HCT116 (cell line): ENCODE measurements at regions not wholly inside any gene's neighbourhood (a gene's known extent, or its start where the extent isn't known, plus 50 kb on each side); places are given as distances from the start of the nearest gene placed in this dataset.
A peak's percentile ranks its signal among the peaks of the same experiment; 100 is the strongest.

Experiments
- ATAC-seq: fragments of 200-7000 bp; cut with Tn5 transposase; 2 replicates; pipeline ENCODE4 v1.9.1; 2020; ENCODE audit warnings: mild to moderate bottlenecking, moderate library complexity
- BruUV-seq: library from RNA; stranded (reverse); fragments of 400-500 nt; replicated peaks from 2 replicates; lab custom pipeline; 2021; lab: Mats Ljungman, UMichigan
- CTCF ChIA-PET: fragments of 300-600 bp; sonication (Branson Sonifier 250); formaldehyde crosslinking; loops from one replicate; lab custom pipeline; 2021; ENCODE audit warnings: antibody characterized with exemption; lab: Charles Lee
- POLR2A ChIA-PET: fragments of 300-600, 350-600 bp; sonication (Branson Sonifier 250); formaldehyde crosslinking; loops from one replicate; lab custom pipeline; 2021; ENCODE audit warnings: antibody characterized with exemption; lab: Charles Lee
- RAD21 ChIA-PET, 2 experiments: fragments of 300-600 bp; sonication (Branson Sonifier 250); formaldehyde crosslinking; loops; one replicate each; lab custom pipeline; 2023; ENCODE audit warnings: low total read pairs in 2 of 2; ENCODE audit not compliant: uncharacterized antibody in 2 of 2, unreplicated experiment in 2 of 2, low non-redundant PET in 1 of 2; lab: Charles Lee
- DNase-seq: peaks from one replicate; pipeline ENCODE4 v3.0.0-alpha.2; 2010; ENCODE audit warnings: low read depth, low spot score
- H2AFZ ChIP-seq: fragments of 200-600 bp; shearing (Covaris generic), sonication (generic); 2 replicates; pipeline ENCODE4 v1.6.1; 2017; ENCODE audit warnings: low read depth, mixed run types, mixed read lengths, antibody characterized with exemption, low read length; ENCODE audit not compliant: poor library complexity, severe bottlenecking
- H3K27ac ChIP-seq: 2 replicates; pipeline ENCODE4 v1.5.1; 2012; ENCODE audit warnings: low read depth, low read length
- H3K27me3 ChIP-seq: fragments of 200-600 bp; sonication (generic); 2 replicates; pipeline ENCODE4 v1.6.1; 2016; ENCODE audit warnings: mixed run types, low read length, mixed read lengths; ENCODE audit not compliant: insufficient read depth
- H3K36me3 ChIP-seq, 2 experiments: fragments of 200-500 bp in 1 of 2; fragments of 200-600 bp in 1 of 2; sonication (Bioruptor generic) in 1 of 2; sonication (generic) in 1 of 2; 2 replicates each; pipeline versions ENCODE4 v1.5.1 to v1.6.1; 2014 to 2016; ENCODE audit warnings: low read length in 2 of 2, inconsistent platforms in 1 of 2, mixed read lengths in 1 of 2, mixed run types in 1 of 2; ENCODE audit not compliant: insufficient read depth in 2 of 2, control insufficient read depth in 1 of 2
- H3K4me1 ChIP-seq, 2 experiments: fragments of 200-600 bp in 1 of 2; sonication (generic) in 1 of 2; 2 replicates each; pipeline versions ENCODE4 v1.5.1 to v1.6.1; 2012 to 2017; ENCODE audit warnings: low read length in 2 of 2, inconsistent platforms in 1 of 2, mild to moderate bottlenecking in 1 of 2, mixed read lengths in 1 of 2, mixed run types in 1 of 2, moderate library complexity in 1 of 2; ENCODE audit not compliant: insufficient read depth in 2 of 2, control insufficient read depth in 1 of 2
- H3K4me2 ChIP-seq: fragments of 200-600 bp; sonication (generic); 2 replicates; pipeline ENCODE4 v1.6.1; 2017; ENCODE audit warnings: mixed run types, low read length, mixed read lengths
- H3K4me3 ChIP-seq, 2 experiments: fragments of 200-600 bp in 1 of 2; sonication (generic) in 1 of 2; replicated peaks in 1 of 2; 2 replicates each; pipeline ENCODE4 v1.5.1; 2011 to 2016; ENCODE audit warnings: low read length in 2 of 2, control low read depth in 1 of 2, low read depth in 1 of 2, mild to moderate bottlenecking in 1 of 2, mixed read lengths in 1 of 2, mixed run types in 1 of 2
- H3K79me2 ChIP-seq: fragments of 200-600 bp; sonication (generic); 2 replicates; pipeline ENCODE4 v1.6.1; 2017; ENCODE audit warnings: mild to moderate bottlenecking, mixed run types, low read length, moderate library complexity, mixed read lengths; ENCODE audit not compliant: insufficient read depth
- H3K9ac ChIP-seq: fragments of 200-600 bp; sonication (generic); 2 replicates; pipeline ENCODE4 v1.6.1; 2016; ENCODE audit warnings: low read length, mixed read lengths
- H3K9me2 ChIP-seq: fragments of 200-600 bp; sonication (generic), shearing (Covaris generic); 2 replicates; pipeline ENCODE4 v1.6.1; 2017; ENCODE audit warnings: mixed run types, mild to moderate bottlenecking, moderate library complexity; ENCODE audit not compliant: insufficient read depth
- H3K9me3 ChIP-seq, 2 experiments: fragments of 200-500 bp in 1 of 2; fragments of 200-600 bp in 1 of 2; sonication (Bioruptor generic) in 1 of 2; sonication (generic) in 1 of 2; 2 replicates each; pipeline ENCODE4 v1.6.1; 2014 to 2017; ENCODE audit warnings: low read length in 2 of 2, mixed read lengths in 2 of 2, inconsistent platforms in 1 of 2, low read depth in 1 of 2, mild to moderate bottlenecking in 1 of 2, mixed run types in 1 of 2, moderate library complexity in 1 of 2; ENCODE audit not compliant: control insufficient read depth in 1 of 2, insufficient read depth in 1 of 2
- H4K20me1 ChIP-seq: fragments of 200-600 bp; sonication (generic), shearing (Covaris generic); 2 replicates; pipeline ENCODE4 v1.6.1; 2017; ENCODE audit warnings: mixed run types, mild to moderate bottlenecking, moderate library complexity; ENCODE audit not compliant: insufficient read depth
- CEBPB ChIP-seq: IDR thresholded peaks from 2 replicates; pipeline ENCODE4 v1.6.1; 2012; ENCODE audit warnings: low read depth
- CTCF ChIP-seq, 3 experiments: fragments of 200-600 bp in 1 of 3; sonication (generic) in 1 of 3; IDR thresholded peaks in 2 of 3; conservative IDR thresholded peaks in 1 of 3; 2 replicates each; pipeline ENCODE4 v1.5.1; 2012 to 2017; ENCODE audit warnings: low read depth in 2 of 3, low read length in 2 of 3, antibody characterized with exemption in 1 of 3, borderline replicate concordance in 1 of 3, control low read depth in 1 of 3, mild to moderate bottlenecking in 1 of 3, mixed read lengths in 1 of 3, mixed run types in 1 of 3, moderate library complexity in 1 of 3; ENCODE audit not compliant: insufficient read depth in 1 of 3
- EGR1 ChIP-seq: IDR thresholded peaks from 2 replicates; pipeline ENCODE4 v1.6.1; 2012; ENCODE audit warnings: low read depth
- ELF1 ChIP-seq: IDR thresholded peaks from 2 replicates; pipeline ENCODE4 v1.6.1; 2012; ENCODE audit warnings: low read depth, borderline replicate concordance
- EZH2phosphoT487 ChIP-seq: fragments of 200-600 bp; IDR thresholded peaks from 2 replicates; pipeline ENCODE4 v1.6.1; 2018; ENCODE audit warnings: antibody characterized with exemption, borderline replicate concordance
- POLR2A ChIP-seq: IDR thresholded peaks from 2 replicates; pipeline ENCODE4 v1.7.0; 2011; ENCODE audit warnings: borderline replicate concordance; ENCODE audit not compliant: insufficient read depth, insufficient read length; ENCODE audit errors: extremely low read depth
- POLR2AphosphoS5 ChIP-seq: IDR thresholded peaks from 2 replicates; pipeline ENCODE4 v1.6.1; 2011; ENCODE audit warnings: mild to moderate bottlenecking, low read depth, low read length, moderate library complexity
- RAD21 ChIP-seq: IDR thresholded peaks from 2 replicates; pipeline ENCODE4 v1.6.1; 2012; ENCODE audit warnings: low read depth, mild to moderate bottlenecking
- SRF ChIP-seq: IDR thresholded peaks from 2 replicates; pipeline ENCODE4 v1.6.1; 2012; ENCODE audit warnings: low read depth
- ZFX ChIP-seq: fragments of 450-650 bp; IDR thresholded peaks from 2 replicates; pipeline ENCODE4 v1.6.1; 2017
- intact Hi-C: fragments of 100-400 bp; cut with micrococcal nuclease; formaldehyde crosslinking; loops from 2 replicates; pipeline ENCODE4 v1.10.0; 2022

GRCh38 chr2:58447586-58447985 is 206.5 kb upstream of the FANCL start:
- peak; percentile 41 for ATAC-seq
- RAD21 ChIA-PET = interaction anchor here (0.7 to 2.3 kb wide), 8 partner anchors 106 to 727 kb away, joined by 3 to 13 read pairs (median 4); partner anchors contain the start of gene VRK2 (in 1 of the 2)
- no peak overlapping the region for H3K9ac ChIP-seq
- no peaks in the 10 kb centered on the region for H3K9me3 ChIP-seq
- no peaks in the 10 kb centered on the region for H3K9me2 ChIP-seq
- peaks cover 0 to 9% of the 10 kb centered on the region in 2 experiments; a peak in 1 of 4 replicates for H3K4me1 ChIP-seq
- H3K4me3 ChIP-seq = no peak overlapping the region
- TF ChIP-seq CTCF (IDR thresholded peaks at IDR 0.05 in 2 of 3, conservative IDR thresholded peaks at IDR 0.05 in 1 of 3; ENCODE audit: borderline replicate concordance in 1 of 3, insufficient read depth in 1 of 3, low read depth in 2 of 3, low read length in 2 of 3) = no peak
- no peak for TF ChIP-seq ZFX
- TF ChIP-seq EGR1 = no peak
- no peak for TF ChIP-seq SRF
- TF ChIP-seq ELF1 = no peak
- no peak for TF ChIP-seq EZH2phosphoT487
- TF ChIP-seq POLR2AphosphoS5 = no peak
- no peak for TF ChIP-seq POLR2A
- no TSS peak for BruUV-seq
- no peak for DNase-seq
- intact Hi-C loops = loop anchor here (5.0 kb wide), 2 partner anchors 315 to 725 kb away; no protein-coding TSS in a partner anchor
- no peaks in the 10 kb centered on the region for H3K79me2 ChIP-seq
- no peaks in the 10 kb centered on the region for H3K27me3 ChIP-seq
- CTCF ChIA-PET = interaction anchor here (0.7 to 2.6 kb wide), 22 partner anchors 11 to 727 kb away, joined by 3 to 38 read pairs (median 4); no protein-coding TSS in a partner anchor
- no peaks in the 10 kb centered on the region for H3K36me3 ChIP-seq
- H3K27ac ChIP-seq = no peak overlapping the region
- POLR2A ChIA-PET = no interaction called here
- peak overlapping the region; percentile 92 for H2AFZ ChIP-seq
- peak overlapping the region; percentile 36 for H3K4me2 ChIP-seq
- H4K20me1 ChIP-seq = no peaks in the 10 kb centered on the region

DNA sequence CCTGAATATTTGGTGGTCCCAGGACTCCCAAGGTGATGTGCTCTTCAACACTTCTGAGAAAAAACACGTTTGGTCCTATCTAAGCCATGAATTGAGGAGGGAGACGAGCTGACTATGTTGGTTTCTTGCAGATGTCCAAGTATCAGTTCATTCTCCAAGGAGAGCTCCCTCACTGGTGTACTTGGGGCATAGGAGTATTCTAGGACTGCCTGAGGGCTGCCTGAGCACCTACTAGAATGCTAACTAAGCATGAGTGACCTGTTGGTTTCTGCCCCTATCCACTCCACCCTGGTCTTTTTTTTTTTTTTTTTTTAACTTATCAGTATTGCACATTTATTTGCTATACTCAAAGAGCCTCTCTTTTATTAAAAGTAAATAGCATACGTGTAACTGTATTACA is 200.5 kb upstream of the FANCL start:
- no peaks in the 10 kb centered on the region for H3K9me3 ChIP-seq
- no peak overlapping the region for H3K27ac ChIP-seq
- RAD21 ChIA-PET = no interaction called here
- TF ChIP-seq RAD21 (no peak), CEBPB (no peak)
- H4K20me1 ChIP-seq = no peaks in the 10 kb centered on the region
- H3K79me2 ChIP-seq = no peaks in the 10 kb centered on the region
- no peak overlapping the region for H3K4me3 ChIP-seq
- peaks cover 0 to 6% of the 10 kb centered on the region in 2 experiments; a peak in 2 of 4 replicates for H3K4me1 ChIP-seq
- CTCF ChIA-PET = interaction anchor here (2.1 kb wide), 1 partner anchor 536 kb away, joined by 7 read pairs; no protein-coding TSS in a partner anchor
- ATAC-seq = no peak; the same call in 1 of the 2 replicates
- intact Hi-C loops = no loop called here
- BruUV-seq = no TSS peak
- no peaks in the 10 kb centered on the region for H3K36me3 ChIP-seq
- no peak overlapping the region for H3K9ac ChIP-seq
- no peak overlapping the region for H2AFZ ChIP-seq
- H3K4me2 ChIP-seq = no peak overlapping the region
- H3K9me2 ChIP-seq = no peaks in the 10 kb centered on the region
- H3K27me3 ChIP-seq = no peaks in the 10 kb centered on the region
- DNase-seq = no peak
- POLR2A ChIA-PET = no interaction called here
